HUES6 (cell line): ENCODE measurements at regions not wholly inside any gene's neighbourhood (a gene's known extent, or its start where the extent isn't known, plus 50 kb on each side); places are given as distances from the start of the nearest gene placed in this dataset.

Experiments used
- H3K27ac ChIP-seq: 2 replicates; pipeline ENCODE4 v1.7.0; 2013; ENCODE audit warnings: low read depth, mild to moderate bottlenecking, low read length, inconsistent platforms
- H3K27me3 ChIP-seq: 2 replicates; pipeline ENCODE4 v1.6.1; 2013; ENCODE audit warnings: low read length; ENCODE audit not compliant: control insufficient read depth, insufficient read depth
- H3K36me3 ChIP-seq: 2 replicates; pipeline ENCODE4 v1.6.1; 2013; ENCODE audit warnings: low read length; ENCODE audit not compliant: control insufficient read depth, insufficient read depth
- H3K4me1 ChIP-seq: 2 replicates; pipeline ENCODE4 v1.6.1; 2013; ENCODE audit warnings: low read length; ENCODE audit not compliant: control insufficient read depth, insufficient read depth
- H3K4me3 ChIP-seq: 2 replicates; pipeline ENCODE4 v1.5.1; 2013; ENCODE audit warnings: low read depth, low read length
- H3K9ac ChIP-seq: one replicate; pipeline ENCODE4 v1.6.1; 2013; ENCODE audit warnings: mild to moderate bottlenecking, low read length
- H3K9me3 ChIP-seq: 2 replicates; pipeline ENCODE4 v1.6.1; 2013; ENCODE audit warnings: low read depth, low read length; ENCODE audit not compliant: control insufficient read depth, insufficient read depth

GRCh38 chr13:107678075-107678689 is 537.2 kb downstream of the LIG4 start:
- Histone ChIP-seq H3K36me3 (no peaks in the 10 kb centered on the region), H3K27ac (no peak overlapping the region), H3K4me1 (no peaks in the 10 kb centered on the region), H3K4me3 (no peak overlapping the region), H3K27me3 (no peaks in the 10 kb centered on the region), H3K9me3 (no peaks in the 10 kb centered on the region), H3K9ac (no peak overlapping the region)

- H3K27ac ChIP-seq = no peak overlapping the region
- H3K4me1 ChIP-seq = no peaks in the 10 kb centered on the region
- no peaks in the 10 kb centered on the region for H3K27me3 ChIP-seq
- no peak overlapping the region for H3K9ac ChIP-seq
- H3K36me3 ChIP-seq = no peaks in the 10 kb centered on the region
- no peak overlapping the region for H3K4me3 ChIP-seq
- no peaks in the 10 kb centered on the region for H3K9me3 ChIP-seq
Measured at GRCh38 chr13:107675847-107676550, 539.3 kb downstream of the LIG4 start.

GRCh38 chr13:107669391-107669993 is 545.8 kb downstream of the LIG4 start:
- H3K4me3 ChIP-seq = no peak overlapping the region
- H3K9ac ChIP-seq = no peak overlapping the region
- H3K27me3 ChIP-seq = no peaks in the 10 kb centered on the region
- H3K36me3 ChIP-seq = no peaks in the 10 kb centered on the region
- H3K9me3 ChIP-seq = no peaks in the 10 kb centered on the region
- no peaks in the 10 kb centered on the region for H3K4me1 ChIP-seq
- no peak overlapping the region for H3K27ac ChIP-seq

- no peaks in the 10 kb centered on the region for H3K36me3 ChIP-seq
- no peak overlapping the region for H3K27ac ChIP-seq
Measured at GRCh38 chr13:107665926-107666458, 549.3 kb downstream of the LIG4 start.

GRCh38 chr13:107650081-107650701 is 565.1 kb downstream of the LIG4 start:
- no peak overlapping the region for H3K9ac ChIP-seq
- no peaks in the 10 kb centered on the region for H3K9me3 ChIP-seq
- H3K27ac ChIP-seq = no peak overlapping the region
- H3K4me3 ChIP-seq = no peak overlapping the region
- H3K4me1 ChIP-seq = no peaks in the 10 kb centered on the region
- H3K27me3 ChIP-seq = no peaks in the 10 kb centered on the region
- H3K36me3 ChIP-seq = no peaks in the 10 kb centered on the region

More at GRCh38 chr13:107665926-107666458, 549.3 kb downstream of the LIG4 start:
- Histone ChIP-seq H3K4me3 (no peak overlapping the region), H3K27me3 (no peaks in the 10 kb centered on the region), H3K9ac (no peak overlapping the region), H3K4me1 (no peaks in the 10 kb centered on the region), H3K9me3 (no peaks in the 10 kb centered on the region)

- Histone ChIP-seq H3K4me3 (no peak overlapping the region), H3K9ac (no peak overlapping the region), H3K4me1 (no peaks in the 10 kb centered on the region)
Measured at GRCh38 chr13:107649079-107649478, 566.3 kb downstream of the LIG4 start.

GRCh38 chr13:107644136-107644535 is 571.2 kb downstream of the LIG4 start:
- no peaks in the 10 kb centered on the region for H3K27me3 ChIP-seq
- H3K4me1 ChIP-seq = no peaks in the 10 kb centered on the region
- H3K36me3 ChIP-seq = no peaks in the 10 kb centered on the region

More at GRCh38 chr13:107649079-107649478, 566.3 kb downstream of the LIG4 start:
- Histone ChIP-seq H3K27me3 (no peaks in the 10 kb centered on the region), H3K36me3 (no peaks in the 10 kb centered on the region), H3K9me3 (no peaks in the 10 kb centered on the region), H3K27ac (no peak overlapping the region)

GRCh38 chr13:107643615-107644014 is 571.7 kb downstream of the LIG4 start:
- Histone ChIP-seq H3K4me3 (no peak overlapping the region), H3K4me1 (no peaks in the 10 kb centered on the region), H3K9ac (no peak overlapping the region), H3K27me3 (no peaks in the 10 kb centered on the region), H3K36me3 (no peaks in the 10 kb centered on the region), H3K27ac (no peak overlapping the region), H3K9me3 (no peaks in the 10 kb centered on the region)

More at GRCh38 chr13:107644136-107644535, 571.2 kb downstream of the LIG4 start:
- Histone ChIP-seq H3K9ac (no peak overlapping the region), H3K4me3 (no peak overlapping the region), H3K27ac (no peak overlapping the region), H3K9me3 (no peaks in the 10 kb centered on the region)

- H3K27me3 ChIP-seq = no peaks in the 10 kb centered on the region
- no peaks in the 10 kb centered on the region for H3K9me3 ChIP-seq
- no peak overlapping the region for H3K4me3 ChIP-seq
- no peak overlapping the region for H3K9ac ChIP-seq
- H3K36me3 ChIP-seq = no peaks in the 10 kb centered on the region
- no peak overlapping the region for H3K27ac ChIP-seq
- no peaks in the 10 kb centered on the region for H3K4me1 ChIP-seq
Measured at GRCh38 chr13:107642831-107643230, 572.5 kb downstream of the LIG4 start.

GRCh38 chr13:107641574-107641973 is 573.8 kb downstream of the LIG4 start:
- Histone ChIP-seq H3K4me3 (no peak overlapping the region), H3K27ac (no peak overlapping the region), H3K27me3 (no peaks in the 10 kb centered on the region)

GRCh38 chr13:107625648-107626047 is 589.7 kb downstream of the LIG4 start:
- Histone ChIP-seq H3K9ac (no peak overlapping the region), H3K9me3 (no peaks in the 10 kb centered on the region), H3K36me3 (no peaks in the 10 kb centered on the region)

More at GRCh38 chr13:107641574-107641973, 573.8 kb downstream of the LIG4 start:
- Histone ChIP-seq H3K9me3 (no peaks in the 10 kb centered on the region), H3K4me1 (no peaks in the 10 kb centered on the region), H3K9ac (no peak overlapping the region), H3K36me3 (no peaks in the 10 kb centered on the region)

More at GRCh38 chr13:107625648-107626047, 589.7 kb downstream of the LIG4 start:
- no peak overlapping the region for H3K4me3 ChIP-seq
- H3K4me1 ChIP-seq = no peaks in the 10 kb centered on the region
- no peak overlapping the region for H3K27ac ChIP-seq
- H3K27me3 ChIP-seq = no peaks in the 10 kb centered on the region
